Heart right ventricle (tissue), 16 donors: ENCODE measurements at regions not wholly inside any gene's neighbourhood (a gene's known extent, or its start where the extent isn't known, plus 50 kb on each side); places are given as distances from the start of the nearest gene placed in this dataset.

Experiments
- ATAC-seq, 8 donors: fragments of 200-7000 bp; cut with Tn5 transposase; one replicate each; pipeline ENCODE4 v1.9.1; 2020; ENCODE audit warnings: mild to moderate bottlenecking in 8 of 8, moderate library complexity in 8 of 8, moderate number of reproducible peaks in 1 of 8
- DNase-seq, 2 donors: peaks; one replicate each; pipeline ENCODE4 v3.0.0-alpha.2; 2020
- H3K27ac ChIP-seq, 10 donors: fragments of 200-600 bp; sonication (generic) in 2 of 10; one replicate each; pipeline versions ENCODE4 v1.5.0 to v1.8.0; 2020 to 2022; ENCODE audit warnings: mild to moderate bottlenecking in 3 of 10
- H3K27me3 ChIP-seq, 7 donors: fragments of 200-600 bp; one replicate each; pipeline ENCODE4 v1.8.0; 2021 to 2022; ENCODE audit warnings: mild to moderate bottlenecking in 2 of 7
- H3K36me3 ChIP-seq, 9 donors: fragments of 200-600 bp; sonication (generic) in 1 of 9; one replicate each; pipeline versions ENCODE4 v1.5.0 to v1.8.0; 2020 to 2022; ENCODE audit warnings: mild to moderate bottlenecking in 2 of 9
- H3K4me1 ChIP-seq, 9 donors: fragments of 200-600 bp; sonication (generic) in 1 of 9; one replicate each; pipeline versions ENCODE4 v1.5.0 to v1.8.0; 2020 to 2022; ENCODE audit warnings: mild to moderate bottlenecking in 4 of 9
- H3K4me3 ChIP-seq, 10 donors: fragments of 200-600 bp; sonication (generic) in 2 of 10; one replicate each; pipeline versions ENCODE4 v1.5.0 to v1.8.0; 2020 to 2022; ENCODE audit warnings: mild to moderate bottlenecking in 7 of 10, moderate library complexity in 2 of 10
- H3K9me3 ChIP-seq, 11 donors: fragments of 200-600 bp in 10 of 11; sonication (generic) in 2 of 11; one replicate each; pipeline versions ENCODE4 v1.5.0 to v1.8.0; 2013 to 2022; ENCODE audit warnings: mild to moderate bottlenecking in 2 of 11, control low read depth in 1 of 11, moderate library complexity in 1 of 11
- WGBS, 2 donors: extraction: QIAGEN DNeasy Blood & Tissue Kit; methylation state at CpG; one replicate each; pipeline ENCODE4 v1.1.7; 2013; ENCODE audit warnings: inconsistent platforms in 1 of 2; 5-methylcytosine and 5-hydroxymethylcytosine counted together
- intact Hi-C, 10 donors: fragments of 100-400 bp; cut with DNase I; formaldehyde crosslinking; loops; one replicate each; pipeline versions ENCODE4 v1.11.1 to v1.14.2; 2022
- TF ChIP-seq, protein P1 (sequence below), 9 donors: fragments of 200-600 bp; sonication (generic) in 2 of 9; IDR thresholded peaks; one replicate each; pipeline versions ENCODE4 v1.5.0 to v1.8.0; 2021 to 2022; ENCODE audit warnings: antibody characterized with exemption in 9 of 9, mild to moderate bottlenecking in 5 of 9, moderate library complexity in 1 of 9
- donor health status: Arrhythmogenic right ventricular cardiomyopathy.
- donor health status: ischemic (EF 13 %, LVEDD 7.1; RV severe dilation, severe dysfunction).
- donor health status: healthy with polysubstance abuse.
- donor health status: DM: no; HTN: yes; CAD: no.
- donor health status: DM: no; HTN: no; CAD: no.
- donor health status: ischemic (EF 25% LVEDD 6.9; RV normal size, moderate dysfunction).
- donor health status: ischemic (EF 25% LVEDD 5.7; RV mildly dilated, moderate dysfunction).
- donor health status: healthy.
- donor health status: DM: yes; HTN: yes; CAD: no.
- donor health status: Ischemic cardiomyopathy.
- donor health status: ischemic (EF 35%, LVEDD 5.7; RV mildly dilated, moderate dysfunction).
- donor health status: nonischemic (EF 11% LVEDD 7.7; RV severe dilation, severe dysfunction).
- donor health status: DM: yes; HTN: yes; CAD: no.
- donor health status: PGD.
- donor health status: ischemic (EF 29% LVEDD 5.4; RV normal size, mild dysfunction).
- donor health status: nonischemic (EF 23%, LVEDD 6.1; RV moderate dilation, normal function).

DNA sequence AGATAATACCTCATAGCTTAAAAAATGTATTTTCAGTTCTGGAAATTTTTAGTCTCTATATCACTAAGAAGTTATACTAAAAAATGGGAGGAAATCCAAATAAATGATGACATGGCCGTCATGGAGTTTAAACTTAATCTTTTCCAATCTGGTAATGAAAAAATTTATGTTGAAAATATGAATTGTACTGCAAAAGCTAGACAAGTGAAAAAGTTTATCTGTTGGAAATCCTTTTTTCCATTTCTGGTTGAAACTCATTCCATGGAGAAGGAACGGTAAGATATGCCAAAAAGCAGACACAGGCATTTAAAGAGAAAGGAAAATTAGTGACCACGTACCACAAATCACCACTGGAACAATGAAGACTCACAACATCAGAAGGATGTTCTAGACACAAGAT is 314.2 kb upstream of the PRICKLE1 start:
- Histone ChIP-seq H3K36me3 (no peaks in the 10 kb centered on the region), H3K27ac (no peak overlapping the region), H3K9me3 (peaks cover 0 to 6% (median 0%) of the 10 kb centered on the region in 11 donors), H3K4me3 (no peak overlapping the region), H3K4me1 (peaks cover 0 to 4% (median 0%) of the 10 kb centered on the region in 9 donors), H3K27me3 (no peaks in the 10 kb centered on the region)
- ATAC-seq (no peak), DNase-seq (no peak)
- intact Hi-C loops = no loop called here
- TF ChIP-seq, protein P1, sequence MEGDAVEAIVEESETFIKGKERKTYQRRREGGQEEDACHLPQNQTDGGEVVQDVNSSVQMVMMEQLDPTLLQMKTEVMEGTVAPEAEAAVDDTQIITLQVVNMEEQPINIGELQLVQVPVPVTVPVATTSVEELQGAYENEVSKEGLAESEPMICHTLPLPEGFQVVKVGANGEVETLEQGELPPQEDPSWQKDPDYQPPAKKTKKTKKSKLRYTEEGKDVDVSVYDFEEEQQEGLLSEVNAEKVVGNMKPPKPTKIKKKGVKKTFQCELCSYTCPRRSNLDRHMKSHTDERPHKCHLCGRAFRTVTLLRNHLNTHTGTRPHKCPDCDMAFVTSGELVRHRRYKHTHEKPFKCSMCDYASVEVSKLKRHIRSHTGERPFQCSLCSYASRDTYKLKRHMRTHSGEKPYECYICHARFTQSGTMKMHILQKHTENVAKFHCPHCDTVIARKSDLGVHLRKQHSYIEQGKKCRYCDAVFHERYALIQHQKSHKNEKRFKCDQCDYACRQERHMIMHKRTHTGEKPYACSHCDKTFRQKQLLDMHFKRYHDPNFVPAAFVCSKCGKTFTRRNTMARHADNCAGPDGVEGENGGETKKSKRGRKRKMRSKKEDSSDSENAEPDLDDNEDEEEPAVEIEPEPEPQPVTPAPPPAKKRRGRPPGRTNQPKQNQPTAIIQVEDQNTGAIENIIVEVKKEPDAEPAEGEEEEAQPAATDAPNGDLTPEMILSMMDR (IDR thresholded peaks at IDR 0.05) = no peak
- WGBS, 2 donors = 49 to 61% methylated on average over 3 of the region's 3 CpGs

DNA sequence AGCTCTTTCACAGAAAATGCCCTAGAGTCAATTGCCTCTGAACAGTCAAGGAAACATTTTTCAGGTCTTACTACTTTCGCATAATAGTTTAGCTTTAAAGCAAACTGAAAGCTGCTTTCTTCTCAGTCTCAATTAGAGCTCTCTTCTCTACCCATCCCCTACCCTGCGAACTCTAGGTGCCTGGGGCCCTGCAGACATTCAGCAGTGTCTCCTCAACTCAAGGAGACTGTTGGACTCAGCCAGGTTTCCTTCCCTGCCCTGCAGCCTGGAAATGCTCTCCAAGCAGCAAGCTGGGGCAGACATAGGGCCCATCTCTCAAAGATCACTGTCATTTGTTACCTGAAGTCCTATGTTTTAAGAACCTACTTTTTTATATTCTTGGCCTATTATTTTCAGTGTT is 312.5 kb upstream of the PRICKLE1 start:
- 96 to 100% methylated on average over 2 of the region's 2 CpGs for WGBS, 2 donors
- H3K27ac ChIP-seq = no peak overlapping the region
- intact Hi-C loops = no loop called here
- H3K27me3 ChIP-seq = no peaks in the 10 kb centered on the region
- H3K4me1 ChIP-seq = peaks cover 0 to 4% (median 0%) of the 10 kb centered on the region in 9 donors
- ATAC-seq (no peak), DNase-seq (no peak)
- H3K36me3 ChIP-seq = no peaks in the 10 kb centered on the region
- no peak overlapping the region for H3K4me3 ChIP-seq
- TF ChIP-seq, protein P1 (IDR thresholded peaks at IDR 0.05) = no peak
- H3K9me3 ChIP-seq = peaks cover 0 to 8% (median 0%) of the 10 kb centered on the region in 11 donors

DNA sequence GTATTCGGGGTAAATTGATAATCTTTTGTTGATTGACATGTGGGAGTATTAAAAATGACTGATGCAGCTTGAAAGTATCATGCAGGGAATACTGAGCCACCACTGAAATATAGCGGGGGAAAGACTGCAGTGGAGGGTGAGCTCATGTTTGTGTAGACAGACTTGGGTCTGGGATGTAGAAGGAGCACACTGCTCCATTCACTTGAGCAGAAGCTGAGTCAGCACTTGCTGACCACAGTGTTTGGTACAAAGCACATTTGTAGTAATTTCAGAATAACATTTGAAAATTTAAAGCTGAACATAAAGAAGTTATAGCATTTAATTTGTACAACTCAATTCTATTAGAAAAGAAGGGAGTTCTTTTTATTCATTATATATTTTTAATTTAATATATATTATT is 304.3 kb upstream of the PRICKLE1 start:
- TF ChIP-seq, protein P1 (IDR thresholded peaks at IDR 0.05) = no peak
- intact Hi-C loops = no loop called here
- peaks cover 0 to 18% (median 0%) of the 10 kb centered on the region in 11 donors for H3K9me3 ChIP-seq
- 82 to 87% methylated on average over 2 of the region's 2 CpGs for WGBS, 2 donors
- no peak overlapping the region for H3K4me3 ChIP-seq
- H3K27ac ChIP-seq = no peak overlapping the region
- DNase-seq (no peak), ATAC-seq (no peak)
- peaks cover 0 to 4% (median 0%) of the 10 kb centered on the region in 9 donors for H3K4me1 ChIP-seq
- no peaks in the 10 kb centered on the region for H3K36me3 ChIP-seq
- H3K27me3 ChIP-seq = no peaks in the 10 kb centered on the region

DNA sequence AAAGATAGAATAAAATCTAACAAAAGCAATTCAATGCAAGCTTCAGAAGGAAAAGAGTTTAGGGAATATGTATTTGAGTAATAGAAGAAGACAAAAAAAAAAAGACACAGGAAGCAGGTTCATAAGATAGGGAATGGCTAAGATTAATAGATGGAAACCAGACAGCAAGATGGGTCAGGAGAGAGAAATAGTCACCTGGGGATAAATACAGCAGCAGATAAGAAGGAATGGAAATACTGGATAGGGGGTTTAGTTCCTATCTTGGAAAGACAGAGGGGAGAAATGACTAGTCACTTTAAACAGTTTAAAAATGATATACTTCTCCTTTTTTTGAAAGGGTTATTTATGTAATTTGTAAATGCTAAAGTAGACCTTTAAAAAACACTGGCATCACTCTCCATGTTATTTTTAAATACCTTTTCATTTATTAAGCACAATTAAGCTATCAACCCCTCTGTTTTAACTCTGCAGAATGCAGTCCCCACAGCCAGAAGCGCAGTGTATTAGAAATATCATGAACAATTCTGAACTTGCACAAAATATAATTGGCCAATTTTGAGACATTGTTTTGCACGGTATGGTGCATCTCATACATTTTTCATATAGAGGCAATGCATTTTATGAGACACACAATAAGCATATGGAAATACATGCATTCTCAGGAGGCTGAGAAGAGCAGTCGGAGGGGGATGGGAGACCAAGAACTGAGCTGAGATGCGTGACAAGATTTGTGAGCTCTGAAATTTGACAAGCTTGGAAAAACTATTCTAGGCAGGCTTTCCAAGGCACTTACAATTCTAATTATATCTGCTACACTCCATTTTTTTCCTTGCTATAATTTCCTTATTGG is 303.4 kb upstream of the PRICKLE1 start:
- TF ChIP-seq, protein P1 (IDR thresholded peaks at IDR 0.05) = no peak
- 74 to 79% methylated on average over 4 of the region's 4 CpGs for WGBS, 2 donors
- DNase-seq = no peak
- no peaks in the 10 kb centered on the region for H3K36me3 ChIP-seq
- H3K4me1 ChIP-seq = peaks cover 0 to 4% (median 0%) of the 10 kb centered on the region in 9 donors
- intact Hi-C loops = no loop called here
- ATAC-seq = no peak
- H3K27me3 ChIP-seq = no peaks in the 10 kb centered on the region
- H3K27ac ChIP-seq = no peak overlapping the region
- peaks cover 0 to 24% (median 3%) of the 10 kb centered on the region in 11 donors for H3K9me3 ChIP-seq
- H3K4me3 ChIP-seq = no peak overlapping the region
